WTC11 (cell line): ENCODE measurements at regions not wholly inside any gene's neighbourhood (a gene's known extent, or its start where the extent isn't known, plus 50 kb on each side); places are given as distances from the start of the nearest gene placed in this dataset.

ENCODE experiments used
- ATAC-seq: fragments of 200-7000 bp; cut with Tn5 transposase; 2 replicates; pipeline ENCODE4 v1.10.0; 2021; ENCODE audit warnings: mild to moderate bottlenecking, moderate library complexity
- CTCF ChIA-PET: fragments of 300-600 bp; sonication (Branson Sonifier 250); formaldehyde crosslinking; loops from one replicate; lab custom pipeline; 2021; ENCODE audit warnings: antibody characterized with exemption; lab: Charles Lee
- POLR2A ChIA-PET: fragments of 350-600 bp; sonication (Branson Sonifier 250); formaldehyde crosslinking; loops from one replicate; lab custom pipeline; 2021; ENCODE audit warnings: antibody characterized with exemption; lab: Charles Lee
- DNase-seq: peaks from one replicate; pipeline ENCODE4 v3.0.0; 2021; ENCODE audit warnings: low spot score
- H3K27ac Mint-ChIP-seq: 2 replicates; pipeline ENCODE4 v1.8.0; 2021; ENCODE audit warnings: mixed read lengths
- H3K27me3 Mint-ChIP-seq: 2 replicates; pipeline ENCODE4 v1.8.0; 2021; ENCODE audit warnings: low read depth, mild to moderate bottlenecking, moderate library complexity, mixed read lengths
- H3K36me3 Mint-ChIP-seq: 2 replicates; pipeline ENCODE4 v1.8.0; 2021; ENCODE audit warnings: mixed read lengths
- H3K4me1 Mint-ChIP-seq: 2 replicates; pipeline ENCODE4 v1.8.0; 2022; ENCODE audit warnings: mixed read lengths
- H3K4me3 Mint-ChIP-seq: 2 replicates; pipeline ENCODE4 v1.8.0; 2021; ENCODE audit warnings: mild to moderate bottlenecking, moderate library complexity, mixed read lengths
- H3K9me3 Mint-ChIP-seq: 2 replicates; pipeline ENCODE4 v1.8.0; 2021; ENCODE audit warnings: mixed read lengths
- ARID4B ChIP-seq: sonication (generic); formaldehyde crosslinking; IDR thresholded peaks from 2 replicates; pipeline ENCODE4 v1.8.0; 2023; ENCODE audit warnings: missing genetic modification reagents, mild to moderate bottlenecking, borderline replicate concordance
- ATF2 ChIP-seq: sonication (generic); formaldehyde crosslinking; IDR thresholded peaks from 2 replicates; pipeline ENCODE4 v1.8.1; 2022; ENCODE audit warnings: low read depth, missing genetic modification reagents, borderline replicate concordance
- CDX4 ChIP-seq: fragments of 250-450 bp; sonication (Bioruptor Pico); IDR thresholded peaks from 2 replicates; pipeline ENCODE4 v1.9.0; 2021; ENCODE audit warnings: moderate library complexity, mild to moderate bottlenecking, inconsistent platforms, borderline replicate concordance
- CREB1 ChIP-seq: sonication (generic); formaldehyde crosslinking; IDR thresholded peaks from 2 replicates; pipeline ENCODE4 v1.8.0; 2023; ENCODE audit warnings: mild to moderate bottlenecking, missing genetic modification reagents
- E2F4 ChIP-seq: sonication (generic); formaldehyde crosslinking; IDR thresholded peaks from 2 replicates; pipeline ENCODE4 v1.8.1; 2022; ENCODE audit warnings: low read depth, mild to moderate bottlenecking, moderate library complexity, missing genetic modification reagents, borderline replicate concordance
- E2F5 ChIP-seq: sonication (generic); formaldehyde crosslinking; IDR thresholded peaks from 2 replicates; pipeline ENCODE4 v1.8.1; 2022; ENCODE audit warnings: mild to moderate bottlenecking, moderate library complexity, missing genetic modification reagents
- JAZF1 ChIP-seq: fragments of 250-450 bp; sonication (Bioruptor Pico); IDR thresholded peaks from 2 replicates; pipeline ENCODE4 v1.9.0; 2021; ENCODE audit warnings: moderate library complexity, mild to moderate bottlenecking, inconsistent platforms
- STAT6 ChIP-seq: sonication (generic); formaldehyde crosslinking; conservative IDR thresholded peaks from 2 replicates; pipeline ENCODE4 v1.8.1; 2023; ENCODE audit warnings: mild to moderate bottlenecking, low read depth, missing genetic modification reagents, moderate library complexity
- TCF7 ChIP-seq: sonication (generic); formaldehyde crosslinking; IDR thresholded peaks from 2 replicates; pipeline ENCODE4 v1.8.0; 2022; ENCODE audit warnings: mild to moderate bottlenecking, low read depth, missing genetic modification reagents, moderate library complexity
- ZNF121 ChIP-seq: sonication (generic); formaldehyde crosslinking; IDR thresholded peaks from 2 replicates; pipeline ENCODE4 v1.8.0; 2023; ENCODE audit warnings: missing genetic modification reagents
- ZNF396 ChIP-seq: fragments of 250-450 bp; sonication (Bioruptor Pico); IDR thresholded peaks from 2 replicates; pipeline ENCODE4 v1.8.0; 2021; ENCODE audit warnings: mild to moderate bottlenecking, moderate library complexity, borderline replicate concordance
- TF ChIP-seq, protein P1 (sequence below): fragments of 250-450 bp; sonication (Bioruptor Pico); IDR thresholded peaks from 2 replicates; pipeline ENCODE4 v1.9.0; 2021; ENCODE audit warnings: mild to moderate bottlenecking

DNA sequence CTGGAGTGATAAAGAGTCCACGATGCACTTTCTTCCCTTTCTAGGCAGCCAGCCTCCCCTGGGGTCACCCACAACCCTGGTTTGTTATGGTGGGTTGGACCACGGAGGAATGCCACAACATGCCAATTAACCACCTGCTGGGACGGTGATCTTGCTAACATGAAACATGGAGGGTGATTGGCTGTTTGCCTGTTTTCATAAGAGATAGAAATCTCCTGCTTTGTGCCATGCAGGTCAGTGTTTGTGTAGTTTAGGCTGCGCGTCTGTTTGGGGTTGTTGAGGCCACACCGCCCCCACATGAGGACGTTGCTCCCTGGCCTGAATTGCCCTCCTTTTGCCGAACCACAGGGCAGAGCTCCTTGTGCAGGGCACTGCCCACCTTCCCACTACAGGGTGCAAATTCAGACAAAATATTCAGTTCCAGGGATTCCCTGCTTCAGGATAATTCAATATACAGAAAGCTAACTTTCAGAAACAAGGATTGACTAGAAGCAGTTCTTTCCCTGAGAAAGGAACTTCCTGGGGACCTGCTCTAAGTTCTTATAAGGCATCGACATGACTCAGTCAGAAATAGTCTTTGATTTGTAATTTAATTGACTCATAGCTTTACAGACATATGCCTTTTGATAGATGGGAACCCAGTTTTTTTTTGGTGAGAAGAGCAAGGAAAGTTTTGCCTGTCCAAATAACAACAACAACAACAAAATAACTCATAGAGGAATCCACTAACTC lies 427.6 kb downstream of the GADD45G start:
- TF ChIP-seq JAZF1 (CRISPR knock-in tag) (no peak), CDX4 (CRISPR knock-in tag) (no peak), TCF7 (CRISPR knock-in tag) (no peak), CREB1 (no peak), ARID4B (CRISPR knock-in tag) (no peak), ZNF396 (no peak), E2F4 (no peak), E2F5 (CRISPR knock-in tag) (no peak), STAT6 (CRISPR knock-in tag) (no peak), ATF2 (CRISPR knock-in tag) (no peak), ZNF121 (CRISPR knock-in tag) (no peak)
- TF ChIP-seq, protein P1, sequence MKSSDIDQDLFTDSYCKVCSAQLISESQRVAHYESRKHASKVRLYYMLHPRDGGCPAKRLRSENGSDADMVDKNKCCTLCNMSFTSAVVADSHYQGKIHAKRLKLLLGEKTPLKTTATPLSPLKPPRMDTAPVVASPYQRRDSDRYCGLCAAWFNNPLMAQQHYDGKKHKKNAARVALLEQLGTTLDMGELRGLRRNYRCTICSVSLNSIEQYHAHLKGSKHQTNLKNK (CRISPR knock-in tag) = no peak
- no peaks in the 10 kb centered on the region for H3K9me3 Mint-ChIP-seq
- ChIA-PET POLR2A (no interaction called here), CTCF (no interaction called here)
- H3K36me3 Mint-ChIP-seq = no peaks in the 10 kb centered on the region
- H3K27me3 Mint-ChIP-seq = no peaks in the 10 kb centered on the region; the same call in none of the 2 replicates
- peaks cover 50% of the 10 kb centered on the region for H3K4me1 Mint-ChIP-seq
- H3K4me3 Mint-ChIP-seq = no peak overlapping the region
- DNase-seq (no peak), ATAC-seq (no peak)
- H3K27ac Mint-ChIP-seq = no peak overlapping the region
